NCI-H82 treated with DMSO at 0.1 percent for 48 hours (cell line): ENCODE measurements at regions not wholly inside any gene's neighbourhood (a gene's known extent, or its start where the extent isn't known, plus 50 kb on each side); places are given as distances from the start of the nearest gene placed in this dataset.
A peak's percentile ranks its signal among the peaks of the same experiment; 100 is the strongest.
"Not testable (repeated sequence)": the region's sequence is repeated elsewhere in the genome, so short reads cannot be mapped to it uniquely, and the experiment has no call there.

Source experiments
- DNase-seq: peaks from one replicate; lab custom pipeline; 2025; ENCODE audit not compliant: unreplicated experiment; lab: John Stamatoyannopoulos, UW

DNA sequence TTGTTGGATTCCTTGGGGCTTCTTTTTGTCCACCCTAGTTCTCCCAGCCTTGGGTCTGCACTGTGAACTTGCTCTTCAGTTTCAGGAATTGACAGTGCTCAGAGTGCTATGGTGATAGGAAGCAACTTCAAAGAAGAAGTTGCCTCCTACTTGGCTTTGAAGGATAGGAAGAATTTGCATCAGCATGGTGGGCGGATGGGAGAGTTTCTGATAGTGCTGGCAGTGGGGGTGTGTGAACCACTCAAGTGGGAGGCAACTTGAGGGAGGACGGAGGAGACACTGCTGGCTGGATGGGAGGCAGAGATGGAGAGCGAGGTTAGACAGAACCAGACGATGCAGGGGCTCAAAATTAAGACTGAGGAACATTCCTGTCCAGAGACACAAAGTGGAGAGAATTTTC, 164.4 kb upstream of the SKOR2 start:
- no peak for DNase-seq

DNA sequence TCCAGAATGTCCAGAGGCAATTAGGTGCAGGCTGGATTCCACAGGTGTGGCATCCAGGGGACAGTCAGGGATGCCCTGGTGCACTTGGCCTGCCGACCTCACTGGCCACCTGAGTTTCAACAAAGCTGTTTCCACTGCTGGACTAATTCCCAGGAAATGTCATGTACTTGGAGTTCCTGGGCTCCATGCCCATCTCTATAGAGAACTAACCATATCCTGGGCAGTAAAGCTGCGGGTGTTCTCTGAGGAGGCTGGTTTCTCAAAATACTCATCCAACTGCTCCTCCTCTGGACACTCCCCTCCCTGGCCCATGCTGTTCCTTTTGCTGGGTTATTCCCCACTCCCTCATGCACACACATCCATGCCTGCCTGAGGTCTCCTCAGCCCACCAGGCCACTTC, 161.9 kb upstream of the SKOR2 start:
- no peak for DNase-seq

DNA sequence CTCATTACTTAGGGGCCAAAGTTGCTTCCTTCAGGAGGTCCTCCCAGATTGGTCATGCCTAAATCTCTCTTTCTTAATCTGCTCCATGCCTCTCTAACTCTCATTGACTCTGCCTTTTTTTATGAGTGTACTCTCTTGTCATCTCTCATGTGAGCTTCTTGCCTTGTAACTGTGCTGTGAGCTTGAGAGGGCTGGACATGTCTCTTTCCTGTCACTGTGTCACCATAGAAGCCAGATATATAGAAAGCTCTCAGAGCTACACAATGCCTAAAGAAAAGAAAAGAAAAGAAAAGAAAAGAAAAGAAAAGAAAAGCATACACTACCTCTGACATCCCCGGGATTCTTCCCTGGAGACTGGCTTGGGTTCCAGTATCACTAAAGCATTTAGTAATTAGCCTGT, 161.5 kb upstream of the SKOR2 start:
- no peak for DNase-seq

DNA sequence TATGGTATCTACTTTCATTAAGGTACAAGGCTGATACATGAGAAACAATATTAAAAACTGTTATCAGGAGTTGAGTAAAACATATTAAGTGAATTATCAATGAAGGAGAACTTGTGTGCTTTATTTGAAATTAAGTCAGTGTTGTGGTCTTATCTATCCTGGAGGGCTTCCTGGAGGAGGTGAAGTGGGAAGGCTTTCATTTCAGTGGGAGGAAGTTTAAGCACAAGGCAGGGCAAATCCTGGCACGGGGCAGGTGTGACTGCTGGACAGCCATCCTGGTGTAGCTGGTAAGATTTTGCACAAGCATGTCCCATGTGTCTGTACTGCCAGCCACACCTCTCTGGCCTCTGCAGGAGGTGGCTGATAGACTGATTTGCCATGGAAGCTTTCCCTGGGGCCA, 159.7 kb upstream of the SKOR2 start:
- DNase-seq, result no peak

DNA sequence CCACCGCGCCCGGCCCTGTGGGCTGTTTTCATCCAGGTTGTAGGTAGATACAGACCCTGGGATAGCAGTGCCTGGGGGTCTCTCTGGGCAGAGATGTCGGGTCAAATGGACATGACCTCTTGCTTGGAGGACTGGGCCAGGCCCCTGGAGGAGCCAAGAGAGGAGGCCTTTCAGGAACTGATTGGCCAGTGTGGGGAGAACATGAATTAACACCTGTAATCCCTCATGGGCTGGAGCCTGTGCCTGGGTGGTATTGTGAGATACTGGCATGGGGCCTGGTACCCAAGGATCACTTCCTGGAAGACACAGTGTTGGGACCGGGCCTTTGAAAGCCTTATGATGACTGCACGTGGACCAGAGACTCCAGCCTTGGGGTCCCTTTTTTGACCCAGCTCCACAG, 158.7 kb upstream of the SKOR2 start:
- DNase-seq, result no peak

DNA sequence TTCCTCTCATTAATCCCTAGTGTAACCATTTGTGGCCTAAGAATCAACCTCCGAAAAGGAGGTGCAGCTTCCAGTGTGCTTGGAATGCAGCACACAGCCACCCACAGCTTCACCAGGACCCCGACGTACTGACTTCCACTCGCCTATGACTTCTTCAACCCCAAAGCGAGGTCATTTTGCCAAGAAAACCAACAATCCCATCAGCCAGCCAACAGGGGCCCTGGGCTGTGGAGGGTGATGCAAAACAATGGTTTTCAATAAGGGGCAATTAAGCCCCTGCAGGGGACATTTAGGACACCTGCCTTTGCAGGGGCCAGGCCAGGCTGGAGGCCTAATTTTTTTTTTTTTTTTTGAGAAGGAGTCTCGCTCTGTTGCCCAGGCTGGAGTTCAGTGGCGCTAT, 158.1 kb upstream of the SKOR2 start:
- DNase-seq, result no peak

DNA sequence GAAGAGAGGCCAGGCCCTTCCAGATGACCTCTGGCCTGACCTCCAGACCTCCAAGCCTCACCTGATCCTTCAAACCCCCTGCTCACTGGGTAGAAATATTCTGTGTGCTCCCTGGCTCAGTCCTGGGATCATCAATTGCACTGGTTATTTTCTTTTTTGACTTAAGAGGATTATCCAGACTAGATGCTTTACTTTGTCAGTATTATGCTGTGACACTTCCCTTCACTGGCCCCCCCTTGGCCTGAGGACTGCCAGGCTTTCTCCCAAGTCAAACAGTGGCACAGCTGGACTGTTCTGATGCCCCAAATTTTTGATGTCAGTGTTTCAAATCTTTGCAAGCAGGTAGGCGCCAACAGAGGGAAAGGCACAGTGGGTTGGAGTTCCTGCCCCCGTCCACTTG, 156.3 kb upstream of the SKOR2 start:
- DNase-seq, result peak; percentile 55

DNA sequence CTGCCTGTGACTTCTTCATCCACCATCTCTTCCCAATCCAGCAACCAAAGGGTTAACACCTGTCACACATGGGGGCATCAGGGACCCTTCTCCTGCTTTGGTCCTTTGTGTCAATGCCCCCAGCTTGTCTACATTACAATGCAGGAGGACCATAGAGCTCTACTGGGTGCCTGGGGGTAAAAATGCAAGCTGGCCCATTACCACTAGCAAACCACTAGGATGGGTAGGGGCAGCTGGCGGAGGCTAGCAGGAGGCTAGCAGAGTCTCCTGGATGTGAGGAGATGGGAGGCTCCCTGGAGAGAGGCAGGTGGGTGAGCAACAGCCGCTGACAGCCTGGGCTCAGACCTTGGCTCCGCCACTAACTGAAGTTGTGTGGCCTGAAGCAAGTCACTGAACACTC, 153.4 kb upstream of the SKOR2 start:
- no peak for DNase-seq

DNA sequence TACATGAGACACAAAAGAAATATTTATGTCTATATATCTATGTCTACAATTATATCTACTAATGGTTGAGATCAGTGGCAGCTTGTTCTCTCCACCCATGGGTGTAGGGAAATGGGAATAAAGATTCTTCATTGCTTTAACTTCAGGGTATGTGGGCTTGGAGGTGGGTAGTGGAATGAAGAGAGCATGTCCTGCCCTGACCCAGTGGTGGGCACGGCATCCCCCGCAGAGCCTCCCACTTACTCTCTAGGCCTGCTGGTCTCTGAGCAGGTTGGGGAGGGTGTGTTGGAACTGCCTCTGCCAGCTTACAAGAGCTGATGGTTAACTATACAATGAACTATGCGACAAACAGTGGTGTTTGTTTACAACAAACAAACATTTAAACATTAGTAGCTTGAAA, 152.5 kb upstream of the SKOR2 start:
- DNase-seq, result no peak

DNA sequence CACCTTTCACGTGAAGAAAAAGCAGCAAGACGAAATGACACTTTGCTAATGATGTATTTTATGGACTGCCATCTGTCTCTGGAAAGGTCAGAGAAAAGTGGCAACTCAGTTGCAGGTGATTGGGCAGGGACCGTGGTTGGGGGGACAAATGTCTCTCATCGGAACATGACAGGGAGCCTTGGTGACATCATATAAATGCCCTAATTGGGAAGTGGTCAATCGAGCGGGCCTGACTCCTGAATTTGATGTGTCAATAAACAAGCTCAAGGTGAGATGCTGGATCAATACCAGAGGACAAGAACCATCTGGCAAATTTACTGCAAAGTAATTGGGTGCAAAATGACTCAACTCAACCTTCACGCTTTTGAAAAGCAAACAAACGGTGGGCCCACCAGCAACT, 151.9 kb upstream of the SKOR2 start:
- DNase-seq, result no peak

DNA sequence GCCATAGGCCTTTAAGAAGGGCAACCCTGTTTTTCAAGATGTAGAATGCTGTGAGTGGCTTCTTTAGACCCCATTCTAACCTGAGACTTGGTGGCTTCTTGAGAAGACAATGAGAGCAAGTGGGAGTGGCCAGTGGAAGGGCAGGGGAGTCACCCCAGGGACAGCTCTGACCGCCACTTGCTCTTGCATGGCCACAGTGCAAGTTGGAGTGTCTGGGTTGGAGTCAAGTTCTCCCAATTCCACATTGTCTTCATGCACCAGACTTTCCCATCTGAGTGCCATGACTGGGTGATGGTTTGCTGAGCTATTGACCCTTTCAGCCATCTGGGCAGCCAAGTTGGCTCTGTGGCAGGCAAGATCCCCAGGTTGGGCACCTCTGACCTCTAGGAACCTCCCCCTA, 148.0 kb upstream of the SKOR2 start:
- DNase-seq, result no peak

DNA sequence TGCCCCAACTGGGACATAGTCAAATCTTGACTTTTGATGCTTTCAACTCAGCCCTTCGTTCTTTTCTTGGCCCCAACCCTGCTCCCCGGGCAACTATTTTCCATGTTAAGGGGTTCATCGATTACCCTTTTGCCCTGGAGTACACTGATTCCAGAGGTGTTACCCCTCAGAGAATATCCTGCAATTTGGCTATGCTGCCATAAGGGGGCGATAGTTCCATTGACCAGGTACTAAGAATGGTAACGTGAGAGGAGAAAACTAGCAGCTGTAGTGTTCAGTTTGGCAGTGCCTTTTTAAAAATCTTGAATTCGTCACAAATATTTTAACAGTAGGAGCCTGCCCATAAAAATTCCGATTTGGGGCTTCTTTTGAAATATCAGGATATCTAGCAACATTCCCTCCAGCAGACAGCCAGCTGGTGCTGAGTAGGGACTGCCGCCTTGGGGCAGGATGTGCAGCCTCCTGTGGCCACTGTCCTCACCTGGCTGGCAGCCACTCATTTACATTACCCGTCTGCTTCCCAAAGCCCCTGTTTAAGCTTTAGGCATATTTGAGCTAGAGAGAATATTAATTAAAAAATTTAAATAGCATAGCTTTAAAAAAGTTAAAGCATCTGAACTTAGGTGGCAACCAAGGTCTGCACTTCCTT, 146.3 kb upstream of the SKOR2 start:
- peak; percentile 29 for DNase-seq

DNA sequence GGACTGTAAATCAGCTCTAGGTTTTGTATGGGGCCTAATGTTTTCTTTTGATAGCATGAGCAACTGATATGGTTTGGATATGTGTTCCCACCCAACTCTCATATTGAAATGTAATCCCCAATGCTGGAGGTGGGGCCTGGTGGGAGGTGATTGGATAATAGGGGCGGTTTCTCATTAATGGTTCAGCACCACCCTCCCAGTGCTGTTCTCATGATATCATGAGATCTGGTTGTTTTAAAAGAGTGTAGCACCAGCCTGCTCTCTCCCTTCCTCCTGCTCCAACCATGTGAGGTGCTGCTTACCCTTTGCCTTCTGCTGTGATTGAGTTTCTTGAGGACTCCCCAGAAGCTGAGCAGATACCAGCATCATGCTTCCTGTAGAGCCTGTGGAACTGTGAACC, 140.2 kb upstream of the SKOR2 start:
- no peak for DNase-seq

DNA sequence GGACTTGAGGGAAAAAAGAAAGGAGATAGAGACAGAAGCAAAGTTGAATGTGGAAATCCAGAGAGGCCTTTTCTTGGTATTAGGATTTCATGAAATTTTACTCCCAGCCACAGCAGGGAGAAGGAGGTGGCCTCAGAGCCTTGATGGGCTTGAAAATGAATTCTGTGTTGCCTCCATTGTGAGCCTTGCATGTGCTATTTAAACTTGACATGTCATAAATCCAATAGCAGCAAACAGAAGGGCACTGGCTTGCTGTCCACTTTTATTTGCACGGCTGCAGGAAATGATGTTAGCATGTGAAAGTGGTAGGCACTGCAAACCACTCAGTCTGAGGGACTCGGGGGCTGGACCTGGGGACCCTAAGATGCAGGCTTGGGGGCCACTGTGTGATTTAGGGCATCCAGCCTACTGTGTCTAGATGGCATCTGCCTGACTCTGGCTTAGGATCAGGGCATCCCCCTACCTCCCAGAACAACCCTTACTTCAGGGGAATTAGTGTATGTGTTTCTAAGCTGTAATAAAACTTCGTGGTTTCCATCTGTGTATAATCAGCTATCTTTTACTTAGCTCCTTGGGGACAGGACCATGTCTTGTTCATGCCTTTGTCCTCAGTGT, 139.1 kb upstream of the SKOR2 start:
- no peak for DNase-seq

DNA sequence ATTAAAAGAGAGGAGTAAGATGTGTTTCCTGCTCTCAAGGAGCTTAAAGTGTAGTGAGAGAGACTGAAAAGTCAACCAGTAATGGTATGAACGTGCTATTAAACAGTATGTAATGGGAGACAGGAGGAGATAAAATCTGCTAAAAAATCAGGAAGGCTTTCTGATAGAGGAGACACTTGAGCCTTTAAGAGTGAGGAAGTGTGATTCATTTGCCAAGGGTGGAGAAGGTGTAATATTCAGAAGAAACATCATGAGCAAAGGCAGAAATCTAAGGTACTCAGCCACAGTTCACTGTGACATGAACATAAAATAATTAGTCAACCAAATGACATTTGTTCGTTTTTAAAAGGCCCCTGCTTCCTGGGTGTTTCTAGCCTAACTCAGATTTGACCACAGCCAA, 137.8 kb upstream of the SKOR2 start:
- DNase-seq, result no peak

DNA sequence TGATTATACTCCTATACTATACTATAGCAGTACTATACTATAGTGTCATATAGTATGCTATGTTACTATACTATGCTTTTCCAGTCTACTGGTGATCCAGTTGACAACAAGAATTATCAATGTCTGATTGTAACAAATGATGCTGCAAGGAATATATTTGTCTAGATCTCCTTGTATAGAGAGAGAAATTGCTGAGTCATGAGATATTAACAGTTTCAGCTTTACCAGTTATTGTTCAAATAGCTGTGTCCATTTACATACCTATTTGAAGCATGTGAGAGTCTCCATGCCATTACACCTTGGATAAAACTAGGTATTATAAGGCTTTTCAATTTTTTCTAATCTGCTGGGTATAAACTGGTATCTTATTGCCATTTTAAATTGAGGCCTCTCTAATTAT, 136.4 kb upstream of the SKOR2 start:
- no peak for DNase-seq

DNA sequence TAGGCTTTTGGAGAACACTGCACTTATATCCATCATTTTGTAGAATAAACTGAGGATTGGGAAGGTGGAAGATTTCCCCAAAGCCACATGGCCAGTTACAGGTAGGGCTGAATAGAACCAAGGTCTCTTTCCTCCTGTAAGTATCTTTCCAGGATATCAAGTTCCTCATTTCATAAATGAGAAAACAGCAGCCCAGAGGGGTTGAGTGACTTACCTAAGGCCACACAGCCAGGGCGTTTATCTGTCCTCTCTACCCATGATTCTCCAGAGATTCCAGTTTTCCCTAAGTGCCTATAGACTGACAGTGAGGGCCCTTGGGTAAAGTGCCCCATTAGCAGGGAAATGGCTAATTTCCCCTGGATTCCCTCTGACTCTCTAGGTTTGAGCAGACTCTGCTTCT, 132.3 kb upstream of the SKOR2 start:
- no peak for DNase-seq

DNA sequence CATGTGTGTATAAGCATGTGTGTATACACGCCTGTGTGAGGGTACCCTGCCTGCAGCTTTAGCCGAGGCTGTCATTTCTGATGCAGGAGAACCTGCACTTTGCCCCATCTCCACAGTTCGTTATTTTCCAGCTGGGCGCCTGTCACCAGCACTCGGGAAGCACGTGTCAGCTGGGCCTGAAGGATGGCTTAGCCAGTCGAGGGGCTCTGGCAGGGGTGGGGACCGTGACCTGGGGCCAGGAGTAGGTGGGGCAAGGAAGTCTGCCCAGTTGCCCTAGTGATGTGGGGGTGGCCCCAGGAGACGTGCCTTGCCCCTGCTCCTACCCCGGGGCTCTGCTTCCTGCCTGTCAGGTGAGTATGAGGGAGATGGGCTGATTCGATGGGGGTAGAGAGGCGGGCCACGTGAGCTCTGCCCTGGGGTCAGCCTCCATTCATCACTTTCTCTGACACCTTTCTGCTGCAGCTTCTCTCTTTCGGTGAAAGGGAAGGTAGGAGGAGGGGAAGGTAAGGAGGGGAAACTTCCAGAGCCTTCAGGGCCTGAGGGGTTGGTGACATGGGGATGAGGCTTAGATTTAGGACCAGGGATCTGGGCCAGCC, 130.6 kb upstream of the SKOR2 start:
- no peak for DNase-seq

DNA sequence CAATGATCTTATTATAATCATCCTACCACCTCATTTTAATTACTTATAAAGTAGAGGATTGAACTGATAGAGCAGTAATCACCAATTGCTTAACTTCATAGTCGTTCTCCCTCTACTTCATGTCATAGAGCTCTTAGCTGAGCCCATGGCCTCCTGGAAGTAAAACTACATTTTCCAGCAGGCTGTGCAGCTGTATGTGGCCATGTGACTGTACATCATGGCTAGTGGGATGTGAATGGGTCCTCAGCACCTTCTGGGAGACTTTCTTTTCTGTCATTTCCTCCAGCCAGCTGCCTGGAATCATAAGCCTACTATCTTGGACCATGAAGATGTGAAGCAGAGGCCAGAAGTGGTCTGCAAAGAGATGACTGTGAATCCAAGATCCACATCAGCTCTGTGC, 128.7 kb upstream of the SKOR2 start:
- DNase-seq, result no peak

DNA sequence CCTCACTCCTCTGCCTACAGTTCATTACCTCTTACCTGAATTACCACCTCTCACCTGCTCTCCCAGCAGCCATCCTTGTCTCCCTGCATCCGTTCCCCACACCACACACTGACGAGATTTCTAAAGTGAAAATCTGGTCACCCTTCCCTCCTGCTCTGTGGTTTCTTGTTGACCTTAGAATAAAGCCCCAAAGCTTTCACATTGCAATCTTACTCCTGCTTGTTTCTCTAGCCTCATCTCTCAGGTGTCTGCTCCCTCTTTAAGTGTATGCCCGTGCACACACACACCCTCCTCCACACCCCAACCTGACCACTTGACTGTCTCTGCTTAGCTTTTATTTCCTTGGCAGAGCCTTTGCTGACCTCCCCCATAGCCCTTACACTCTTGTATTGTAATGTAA, 122.0 kb upstream of the SKOR2 start:
- DNase-seq, result no peak

DNA sequence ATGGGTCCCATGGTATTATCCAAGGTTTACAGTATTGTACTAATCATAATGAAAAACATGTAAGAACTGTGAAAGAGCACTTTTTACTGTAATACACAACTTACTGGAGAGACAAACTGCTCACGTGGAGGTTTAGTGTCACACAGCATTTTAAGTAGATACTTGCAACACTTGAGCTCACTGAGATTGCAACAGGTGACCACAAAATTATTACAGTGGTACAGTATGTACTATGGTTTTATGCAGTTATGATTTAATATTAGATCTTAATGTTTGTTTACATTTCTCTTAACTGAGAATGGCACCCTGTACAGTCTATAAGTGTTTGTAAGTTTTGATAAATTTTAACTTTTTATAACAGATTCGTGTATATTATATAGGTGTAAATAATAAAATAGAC, 118.6 kb upstream of the SKOR2 start:
- no peak for DNase-seq

DNA sequence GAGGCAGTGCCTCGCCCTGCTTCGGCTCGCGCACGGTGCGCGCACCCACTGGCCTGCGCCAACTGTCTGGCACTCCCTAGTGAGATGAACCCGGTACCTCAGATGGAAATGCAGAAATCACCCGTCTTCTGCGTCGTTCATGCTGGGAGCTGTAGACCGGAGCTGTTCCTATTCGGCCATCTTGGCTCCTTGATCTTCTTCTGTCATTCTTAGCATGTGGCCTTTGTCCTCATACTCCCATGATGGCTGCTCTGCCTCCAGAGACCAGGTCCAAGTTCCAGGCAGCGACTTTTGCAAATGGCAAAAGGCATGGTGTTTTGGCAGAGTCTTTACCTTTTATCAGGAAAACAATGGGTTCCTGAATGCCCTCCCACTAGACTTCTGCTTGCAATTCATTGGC, 102.6 kb upstream of the SKOR2 start:
- not testable (repeated sequence) for DNase-seq

DNA sequence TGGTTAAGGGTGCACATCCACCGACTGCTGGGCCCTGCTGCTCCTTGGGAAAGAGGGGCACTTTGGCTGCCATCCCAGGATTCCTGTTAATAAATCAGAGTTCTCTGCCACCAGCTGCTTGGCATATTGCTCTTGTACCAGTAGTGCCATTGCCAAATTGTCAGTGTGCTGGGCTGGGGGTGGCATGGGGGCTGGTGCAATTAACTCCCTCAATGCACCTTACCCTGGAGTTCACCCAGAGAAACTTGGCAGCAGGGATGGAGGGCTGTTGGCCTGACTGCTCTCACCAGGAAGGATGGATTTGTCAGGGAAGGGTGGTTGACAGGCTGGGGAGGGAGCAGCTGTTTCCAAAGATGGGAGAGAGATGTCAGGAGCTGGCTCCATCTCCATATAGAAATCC, 94.6 kb upstream of the SKOR2 start:
- DNase-seq, result no peak
